ENCODE measurements at regions not wholly inside any gene's neighbourhood (a gene's known extent, or its start where the extent isn't known, plus 50 kb on each side); places are given as distances from the start of the nearest gene placed in this dataset.

- Histone ChIP-seq H2BK20ac (ENCODE audit: low read depth, low read length) (no peak overlapping the region), H2BK5ac (ENCODE audit: low read depth, low read length, poor library complexity, severe bottlenecking) (no peak overlapping the region), H3K9me3 (ENCODE audit: control insufficient read depth, insufficient read depth, low read length) (peaks cover 42% of the 10 kb centered on the region), H3K79me1 (ENCODE audit: low read depth in 1 of 2, low read length in 2 of 2) (no peaks in the 10 kb centered on the region), H3K9ac (ENCODE audit: low read depth, low read length) (no peak overlapping the region), H2AFZ (replicated peaks; ENCODE audit: low read length, poor library complexity) (no peak overlapping the region), H4K5ac (ENCODE audit: low read depth, low read length) (no peak overlapping the region), H4K91ac (ENCODE audit: insufficient read depth, low read depth, low read length) (no peak overlapping the region), H3K36me3 (ENCODE audit: control insufficient read depth, insufficient read depth, low read length) (no peaks in the 10 kb centered on the region), H3K27ac (ENCODE audit: insufficient read depth, low read length) (no peak overlapping the region), H4K8ac (ENCODE audit: low read depth in 2 of 2, low read length in 2 of 2) (no peak overlapping the region), H3K4me1 (ENCODE audit: control insufficient read depth, insufficient read depth, low read length) (no peaks in the 10 kb centered on the region), H3K9me1 (ENCODE audit: insufficient read depth, low read length) (no peaks in the 10 kb centered on the region), H3K4me3 (ENCODE audit: insufficient read depth, low read depth, low read length) (no peak overlapping the region), H3K23ac (ENCODE audit: low read depth, low read length) (no peak overlapping the region), H2BK120ac (ENCODE audit: low read depth, low read length) (no peak overlapping the region), H2BK15ac (ENCODE audit: low read depth, low read length) (no peak overlapping the region), H2AK9ac (replicated peaks; ENCODE audit: low read depth, low read length, poor library complexity) (no peak overlapping the region), H3K56ac (ENCODE audit: extremely low read depth, insufficient read depth, low read length) (no peak overlapping the region), H3K27me3 (ENCODE audit: control insufficient read depth, insufficient read depth, low read length) (no peaks in the 10 kb centered on the region), H3K4me2 (ENCODE audit: low read depth, low read length) (no peak overlapping the region), H3K14ac (replicated peaks; ENCODE audit: low read depth, low read length) (no peak overlapping the region), H3K4ac (ENCODE audit: low read depth, low read length) (no peak overlapping the region), H4K20me1 (ENCODE audit: insufficient read depth, low read length) (no peaks in the 10 kb centered on the region), H3K18ac (ENCODE audit: low read depth, low read length) (no peak overlapping the region), H2AK5ac (ENCODE audit: low read depth, low read length) (no peak overlapping the region)
- dilution Hi-C loops (cut with HindIII; ENCODE audit: low sequenced_read_pairs, unreplicated experiment) (no loop called here), intact Hi-C loops (cut with micrococcal nuclease) (no loop called here), in situ Hi-C loops (cut with MboI; ENCODE audit: low sequenced_read_pairs) (no loop called here)
- TF ChIP-seq MAFK (IDR thresholded peaks at IDR 0.05; ENCODE audit: low read depth, low read length), result no peak
- TF ChIP-seq CEBPB (IDR thresholded peaks at IDR 0.05; ENCODE audit: low read depth, low read length), result no peak
- TF ChIP-seq MXI1 (IDR thresholded peaks at IDR 0.05; ENCODE audit: borderline replicate concordance, low read depth, low read length), result no peak
- DNase-seq, result no peak
- ChIA-PET CTCF (no interaction called here), POLR2A (ENCODE audit: unreplicated experiment) (no interaction called here)
- WGBS, 2 experiments (ENCODE audit: extremely low coverage in 2 of 2, insufficient read length in 1 of 2), result no CpG with 5 or more reads among the region's 10 CpGs
- no TSS peak for BruUV-seq (replicated peaks)
- no peak for ATAC-seq (ENCODE audit: low read depth)
These were observed 344.9 kb downstream of the SMOC2 start for GRCh38 chr6:168785720-168786511.
